Gastroesophageal sphincter (tissue), 4 donors: ENCODE measurements at regions not wholly inside any gene's neighbourhood (a gene's known extent, or its start where the extent isn't known, plus 50 kb on each side); places are given as distances from the start of the nearest gene placed in this dataset.

Experiments
- ATAC-seq: fragments of 150-250 bp; one replicate; pipeline ENCODE4 v1.9.1; 2016; ENCODE audit warnings: mild to moderate bottlenecking, moderate library complexity
- H3K27ac ChIP-seq, 4 donors: fragments of 200-600 bp; sonication (generic) in 3 of 4; 1 replicate in 3 of 4; 2 replicates in 1 of 4; pipeline ENCODE4 v1.5.1; 2016 to 2019
- H3K27me3 ChIP-seq: fragments of 200-600 bp; sonication (generic); one replicate; pipeline ENCODE4 v1.5.1; 2019
- H3K36me3 ChIP-seq, 2 donors: fragments of 200-600 bp; sonication (generic); one replicate each; pipeline ENCODE4 v1.5.1; 2019; ENCODE audit warnings: control low read depth in 1 of 2
- H3K4me1 ChIP-seq, 3 donors: fragments of 200-600 bp; sonication (generic); 1 replicate in 2 of 3; 2 replicates in 1 of 3; pipeline ENCODE4 v1.5.1; 2016 to 2019; ENCODE audit warnings: control low read depth in 2 of 3
- H3K4me3 ChIP-seq, 2 donors: fragments of 200-600 bp; sonication (generic); one replicate each; pipeline ENCODE4 v1.5.1; 2019; ENCODE audit warnings: mild to moderate bottlenecking in 1 of 2, moderate library complexity in 1 of 2
- H3K9me3 ChIP-seq, 3 donors: fragments of 200-600 bp; sonication (generic); one replicate each; pipeline ENCODE4 v1.5.1; 2017 to 2019; ENCODE audit warnings: control low read depth in 2 of 3
- EP300 ChIP-seq: sonication (generic); formaldehyde crosslinking; IDR thresholded peaks from one replicate; pipeline ENCODE4 v1.6.1; 2017; ENCODE audit warnings: antibody characterized with exemption, mild to moderate bottlenecking
- POLR2A ChIP-seq, 2 donors: fragments of 450-650 bp; IDR thresholded peaks; one replicate each; pipeline ENCODE4 v1.6.1; 2017; ENCODE audit warnings: antibody characterized with exemption in 2 of 2, mild to moderate bottlenecking in 2 of 2, moderate library complexity in 1 of 2
- POLR2AphosphoS5 ChIP-seq: sonication (generic); formaldehyde crosslinking; IDR thresholded peaks from one replicate; pipeline ENCODE4 v1.6.1; 2017; ENCODE audit warnings: antibody characterized with exemption
- WGBS, 2 donors: methylation state at CpG; one replicate each; pipeline ENCODE4 v1.1.5; 2018; ENCODE audit warnings: low coverage in 1 of 2; 5-methylcytosine and 5-hydroxymethylcytosine counted together
- TF ChIP-seq, protein P1 (sequence below), 4 experiments: fragments of 200-600 bp in 2 of 4; fragments of 450-650 bp in 2 of 4; sonication (generic) in 1 of 4; IDR thresholded peaks; one replicate each; pipeline ENCODE4 v1.5.1; 2017 to 2019; ENCODE audit warnings: antibody characterized with exemption in 4 of 4, mild to moderate bottlenecking in 2 of 4, moderate library complexity in 2 of 4

DNA sequence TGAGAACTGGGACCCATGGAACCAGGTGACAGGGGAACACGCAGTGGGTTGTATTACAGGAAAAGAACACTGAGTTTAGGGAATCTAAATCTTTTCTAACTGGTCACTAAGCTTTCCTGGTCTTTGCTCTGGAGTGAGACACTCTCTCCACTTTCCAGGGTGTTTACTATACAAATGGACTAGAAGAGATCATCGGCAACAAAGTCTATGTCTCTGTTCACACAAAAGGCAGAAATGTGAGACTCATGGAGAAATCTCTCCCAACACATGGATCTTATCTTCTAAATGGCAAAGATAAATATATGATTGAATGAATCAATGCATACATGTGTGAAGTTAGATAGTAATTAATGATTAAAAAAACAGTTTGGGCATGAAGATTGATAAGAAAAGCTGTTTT is 101.6 kb upstream of the DPT start:
- Histone ChIP-seq H3K4me1 (no peaks in the 10 kb centered on the region), H3K27ac (no peak overlapping the region), H3K36me3 (no peaks in the 10 kb centered on the region), H3K4me3 (no peak overlapping the region), H3K9me3 (no peaks in the 10 kb centered on the region), H3K27me3 (no peaks in the 10 kb centered on the region)
- TF ChIP-seq POLR2AphosphoS5 (no peak), EP300 (no peak), POLR2A (IDR thresholded peaks at IDR 0.05) (no peak)
- TF ChIP-seq, protein P1, sequence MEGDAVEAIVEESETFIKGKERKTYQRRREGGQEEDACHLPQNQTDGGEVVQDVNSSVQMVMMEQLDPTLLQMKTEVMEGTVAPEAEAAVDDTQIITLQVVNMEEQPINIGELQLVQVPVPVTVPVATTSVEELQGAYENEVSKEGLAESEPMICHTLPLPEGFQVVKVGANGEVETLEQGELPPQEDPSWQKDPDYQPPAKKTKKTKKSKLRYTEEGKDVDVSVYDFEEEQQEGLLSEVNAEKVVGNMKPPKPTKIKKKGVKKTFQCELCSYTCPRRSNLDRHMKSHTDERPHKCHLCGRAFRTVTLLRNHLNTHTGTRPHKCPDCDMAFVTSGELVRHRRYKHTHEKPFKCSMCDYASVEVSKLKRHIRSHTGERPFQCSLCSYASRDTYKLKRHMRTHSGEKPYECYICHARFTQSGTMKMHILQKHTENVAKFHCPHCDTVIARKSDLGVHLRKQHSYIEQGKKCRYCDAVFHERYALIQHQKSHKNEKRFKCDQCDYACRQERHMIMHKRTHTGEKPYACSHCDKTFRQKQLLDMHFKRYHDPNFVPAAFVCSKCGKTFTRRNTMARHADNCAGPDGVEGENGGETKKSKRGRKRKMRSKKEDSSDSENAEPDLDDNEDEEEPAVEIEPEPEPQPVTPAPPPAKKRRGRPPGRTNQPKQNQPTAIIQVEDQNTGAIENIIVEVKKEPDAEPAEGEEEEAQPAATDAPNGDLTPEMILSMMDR (IDR thresholded peaks at IDR 0.05) = no peak
- ATAC-seq = no peak
- 90 to 96% methylated on average over 2 of the region's 2 CpGs for WGBS, 2 donors

- TF ChIP-seq POLR2AphosphoS5 = no peak
- TF ChIP-seq, protein P1 (IDR thresholded peaks at IDR 0.05) = no peak
- Histone ChIP-seq H3K27ac (no peak overlapping the region), H3K36me3 (no peaks in the 10 kb centered on the region), H3K9me3 (no peaks in the 10 kb centered on the region), H3K4me1 (no peaks in the 10 kb centered on the region), H3K4me3 (no peak overlapping the region), H3K27me3 (no peaks in the 10 kb centered on the region)
- whole genome bisulfite sequencing, 2 donors = 65 to 74% methylated on average over 2 of the region's 2 CpGs
- ATAC-seq = no peak
Observed at GRCh38 chr1:168832661-168833060, 103.7 kb upstream of the DPT start.

DNA sequence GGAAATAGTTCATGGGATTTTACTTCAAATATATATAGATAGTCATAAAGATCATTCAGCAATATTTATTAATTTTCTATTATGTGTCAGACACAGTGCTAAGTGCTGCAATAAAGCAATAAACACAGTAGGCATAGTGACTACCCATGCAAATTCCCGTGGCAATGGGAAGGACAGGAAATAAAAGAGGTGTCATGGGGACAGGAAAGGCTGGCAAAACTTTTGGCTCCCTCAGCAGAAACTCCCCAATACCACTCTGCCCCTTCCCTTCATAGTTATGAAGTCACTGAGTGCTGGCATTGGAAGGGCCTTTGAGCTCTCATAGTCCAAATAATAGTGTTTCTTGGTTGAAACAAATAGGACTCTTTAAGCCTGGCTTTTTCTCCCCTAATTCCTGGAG is 104.4 kb upstream of the DPT start:
- H3K4me1 ChIP-seq = no peaks in the 10 kb centered on the region
- no peak overlapping the region for H3K27ac ChIP-seq
- no peak overlapping the region for H3K4me3 ChIP-seq
- no peaks in the 10 kb centered on the region for H3K27me3 ChIP-seq
- no peaks in the 10 kb centered on the region for H3K36me3 ChIP-seq
- no peak for ATAC-seq
- TF ChIP-seq POLR2AphosphoS5 (no peak), POLR2A (IDR thresholded peaks at IDR 0.05) (no peak), EP300 (no peak)
- TF ChIP-seq, protein P1 (IDR thresholded peaks at IDR 0.05) = no peak
- 71 to 73% methylated on average over 1 of the region's 1 CpG for WGBS, 2 donors
- H3K9me3 ChIP-seq = no peaks in the 10 kb centered on the region

GRCh38 chr1:168833801-168834224 is 104.8 kb upstream of the DPT start:
- no peak overlapping the region for H3K4me3 ChIP-seq
- no peak overlapping the region for H3K27ac ChIP-seq
- WGBS, 2 donors = 65 to 75% methylated on average over 2 to 4 of the region's 4 CpGs
- TF ChIP-seq, protein P1 (IDR thresholded peaks at IDR 0.05) = no peak
- TF ChIP-seq POLR2AphosphoS5 (no peak), POLR2A (IDR thresholded peaks at IDR 0.05) (no peak), EP300 (no peak)
- no peaks in the 10 kb centered on the region for H3K9me3 ChIP-seq
- no peaks in the 10 kb centered on the region for H3K36me3 ChIP-seq
- no peak for ATAC-seq
- no peaks in the 10 kb centered on the region for H3K27me3 ChIP-seq
- H3K4me1 ChIP-seq = no peaks in the 10 kb centered on the region

DNA sequence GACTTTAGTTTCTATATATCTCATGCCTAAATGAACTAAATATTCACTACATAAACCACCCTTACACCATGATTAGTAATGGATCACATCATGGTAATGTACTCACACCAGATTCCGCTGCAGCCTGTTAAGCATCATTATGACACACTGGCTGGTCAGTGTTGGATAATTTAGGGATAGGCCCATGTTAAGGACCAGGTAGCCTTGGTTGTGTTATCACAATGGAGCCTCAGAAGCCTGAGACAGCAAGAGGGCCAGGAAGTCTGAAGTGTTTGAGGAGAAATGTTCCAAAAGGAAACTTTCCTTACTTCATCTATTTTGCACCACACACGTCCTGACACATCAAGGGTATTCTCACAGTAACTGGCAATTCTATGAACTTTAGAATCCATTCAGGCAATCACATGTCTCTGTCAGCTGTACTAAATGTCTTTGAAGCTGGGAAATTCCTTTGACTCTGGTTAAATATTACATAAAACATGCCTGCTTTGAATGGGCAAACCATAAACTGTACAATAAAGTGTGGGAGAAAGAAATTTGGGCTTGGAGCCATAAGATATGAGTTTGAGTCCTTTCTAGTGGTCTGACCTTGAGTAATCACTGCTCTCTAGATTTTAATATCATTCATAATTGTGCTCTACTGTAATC is 105.3 kb upstream of the DPT start:
- ATAC-seq = no peak
- no peaks in the 10 kb centered on the region for H3K9me3 ChIP-seq
- TF ChIP-seq EP300 (no peak), POLR2AphosphoS5 (no peak), POLR2A (IDR thresholded peaks at IDR 0.05) (no peak)
- TF ChIP-seq, protein P1 (IDR thresholded peaks at IDR 0.05) = no peak
- no peak overlapping the region for H3K4me3 ChIP-seq
- H3K36me3 ChIP-seq = no peaks in the 10 kb centered on the region
- H3K27ac ChIP-seq = no peak overlapping the region
- H3K4me1 ChIP-seq = no peaks in the 10 kb centered on the region
- H3K27me3 ChIP-seq = no peaks in the 10 kb centered on the region
- 88 to 89% methylated on average over 1 to 2 of the region's 2 CpGs for WGBS, 2 donors
